HEK293 (cell line): ENCODE measurements at regions not wholly inside any gene's neighbourhood (a gene's known extent, or its start where the extent isn't known, plus 50 kb on each side); places are given as distances from the start of the nearest gene placed in this dataset.

ENCODE experiments used
- CTCF ChIA-PET: fragments of 350-600 bp; formaldehyde crosslinking; extraction: SDS; loops from one replicate; lab custom pipeline; 2021; ENCODE audit warnings: antibody characterized with exemption; lab: Yijun Ruan, JAX
- POLR2A ChIA-PET: fragments of 300-600 bp; formaldehyde crosslinking; extraction: SDS; loops from one replicate; lab custom pipeline; 2020; ENCODE audit warnings: antibody characterized with exemption, inconsistent platforms; lab: Yijun Ruan, JAX
- H3K27ac ChIP-seq: fragments of 200-500 bp; sonication (Bioruptor generic); 2 replicates; pipeline ENCODE4 v1.5.1; 2014; ENCODE audit warnings: low read depth, low read length, control low read depth, inconsistent platforms; ENCODE audit errors: extremely low read depth
- H3K36me3 ChIP-seq, 2 experiments: fragments of 200-500 bp in 1 of 2; sonication (Bioruptor generic) in 1 of 2; 1 replicate in 1 of 2; 2 replicates in 1 of 2; pipeline ENCODE4 v1.5.1; 2014 to 2017; ENCODE audit warnings: inconsistent platforms in 2 of 2, low read length in 2 of 2; ENCODE audit not compliant: control insufficient read depth in 2 of 2, insufficient read depth in 1 of 2
- H3K4me1 ChIP-seq: fragments of 200-500 bp; sonication (Bioruptor generic); 2 replicates; pipeline ENCODE4 v1.5.1; 2014; ENCODE audit warnings: mild to moderate bottlenecking, low read length, inconsistent platforms; ENCODE audit not compliant: control insufficient read depth, insufficient read depth
- H3K4me3 ChIP-seq: 2 replicates; pipeline ENCODE4 v1.5.1; 2011; ENCODE audit warnings: low read depth, mild to moderate bottlenecking, control low read depth, low read length, moderate library complexity
- H3K9me3 ChIP-seq: fragments of 200-500 bp; sonication (Bioruptor generic); 2 replicates; pipeline ENCODE4 v1.5.1; 2014; ENCODE audit warnings: low read depth, low read length, inconsistent platforms; ENCODE audit not compliant: control insufficient read depth, insufficient read depth
- ATF2 ChIP-seq: fragments of 450-650 bp; formaldehyde crosslinking; IDR thresholded peaks from 2 replicates; pipeline ENCODE4 v1.5.1; 2016; ENCODE audit warnings: missing biosample characterization, missing genetic modification characterization, low read depth
- EGR2 ChIP-seq: fragments of 450-650 bp; formaldehyde crosslinking; IDR thresholded peaks from 2 replicates; pipeline ENCODE4 v1.5.1; 2016; ENCODE audit warnings: low read depth, missing biosample characterization, missing genetic modification characterization
- GFI1B ChIP-seq: fragments of 450-650 bp; formaldehyde crosslinking; IDR thresholded peaks from 2 replicates; pipeline ENCODE4 v1.5.1; 2016; ENCODE audit warnings: missing biosample characterization, missing genetic modification characterization
- GLIS2 ChIP-seq: fragments of 450-650 bp; formaldehyde crosslinking; IDR thresholded peaks from 2 replicates; pipeline ENCODE4 v1.5.1; 2016; ENCODE audit warnings: missing biosample characterization, missing genetic modification characterization
- PRDM2 ChIP-seq: fragments of 450-650 bp; formaldehyde crosslinking; IDR thresholded peaks from 2 replicates; pipeline ENCODE4 v1.5.1; 2016; ENCODE audit warnings: missing biosample characterization, missing genetic modification characterization, borderline replicate concordance
- REST ChIP-seq: fragments of 450-650 bp; formaldehyde crosslinking; IDR thresholded peaks from 2 replicates; pipeline ENCODE4 v1.5.1; 2016; ENCODE audit warnings: missing biosample characterization, missing genetic modification characterization
- ZBTB1 ChIP-seq: fragments of 450-650 bp; formaldehyde crosslinking; IDR thresholded peaks from 2 replicates; pipeline ENCODE4 v1.5.1; 2016; ENCODE audit warnings: missing biosample characterization, missing genetic modification characterization
- ZBTB21 ChIP-seq: fragments of 450-650 bp; formaldehyde crosslinking; IDR thresholded peaks from 2 replicates; pipeline ENCODE4 v1.5.1; 2017; ENCODE audit warnings: missing biosample characterization, missing genetic modification characterization
- ZBTB44 ChIP-seq: fragments of 450-650 bp; IDR thresholded peaks from 2 replicates; pipeline ENCODE4 v1.5.1; 2018; ENCODE audit warnings: missing biosample characterization, mild to moderate bottlenecking, missing genetic modification characterization
- ZNF114 ChIP-seq: fragments of 450-650 bp; formaldehyde crosslinking; IDR thresholded peaks from 2 replicates; pipeline ENCODE4 v1.5.0; 2017; ENCODE audit warnings: missing biosample characterization, missing genetic modification characterization
- ZNF239 ChIP-seq: fragments of 450-650 bp; formaldehyde crosslinking; IDR thresholded peaks from 2 replicates; pipeline ENCODE4 v1.5.1; 2016; ENCODE audit warnings: missing biosample characterization, missing genetic modification characterization
- ZNF394 ChIP-seq: fragments of 450-650 bp; formaldehyde crosslinking; IDR thresholded peaks from 2 replicates; pipeline ENCODE4 v1.5.1; 2016; ENCODE audit warnings: missing biosample characterization, missing genetic modification characterization, mild to moderate bottlenecking, moderate library complexity, borderline replicate concordance
- ZNF404 ChIP-seq: fragments of 450-650 bp; formaldehyde crosslinking; IDR thresholded peaks from 2 replicates; pipeline ENCODE4 v1.5.1; 2017; ENCODE audit warnings: missing biosample characterization, missing genetic modification characterization
- ZNF423 ChIP-seq: fragments of 450-650 bp; formaldehyde crosslinking; IDR thresholded peaks from 2 replicates; pipeline ENCODE4 v1.5.1; 2016; ENCODE audit warnings: missing biosample characterization, missing genetic modification characterization
- ZNF473 ChIP-seq: fragments of 450-650 bp; formaldehyde crosslinking; IDR thresholded peaks from 2 replicates; pipeline ENCODE4 v1.5.1; 2017; ENCODE audit warnings: missing biosample characterization, missing genetic modification characterization
- ZNF510 ChIP-seq: fragments of 450-650 bp; formaldehyde crosslinking; IDR thresholded peaks from 2 replicates; pipeline ENCODE4 v1.5.1; 2018; ENCODE audit warnings: mild to moderate bottlenecking, missing genetic modification characterization, missing biosample characterization; ENCODE audit not compliant: insufficient replicate concordance
- ZNF560 ChIP-seq: fragments of 450-650 bp; formaldehyde crosslinking; IDR thresholded peaks from 2 replicates; pipeline ENCODE4 v1.5.1; 2017; ENCODE audit warnings: missing biosample characterization, missing genetic modification characterization, borderline replicate concordance
- ZNF596 ChIP-seq: fragments of 450-650 bp; IDR thresholded peaks from 2 replicates; pipeline ENCODE4 v1.5.0; 2018; ENCODE audit warnings: missing biosample characterization, mild to moderate bottlenecking, missing genetic modification characterization, moderate library complexity
- ZNF600 ChIP-seq: fragments of 450-650 bp; formaldehyde crosslinking; IDR thresholded peaks from 2 replicates; pipeline ENCODE4 v1.5.1; 2016; ENCODE audit warnings: missing biosample characterization, missing genetic modification characterization
- ZNF610 ChIP-seq: fragments of 450-650 bp; formaldehyde crosslinking; IDR thresholded peaks from 2 replicates; pipeline ENCODE4 v1.5.1; 2016; ENCODE audit warnings: missing biosample characterization, missing genetic modification characterization, borderline replicate concordance
- ZNF654 ChIP-seq: fragments of 450-650 bp; formaldehyde crosslinking; IDR thresholded peaks from 2 replicates; pipeline ENCODE4 v1.5.1; 2016; ENCODE audit warnings: low read depth, missing biosample characterization, missing genetic modification characterization
- ZNF785 ChIP-seq: fragments of 450-650 bp; formaldehyde crosslinking; IDR thresholded peaks from 2 replicates; pipeline ENCODE4 v1.5.1; 2016; ENCODE audit warnings: missing biosample characterization, missing genetic modification characterization

- no peak for TF ChIP-seq PRDM2 (tag by site-specific recombination)
Measured at GRCh38 chr4:23425570-23425969, 464.3 kb downstream of the PPARGC1A start (continued).

- Histone ChIP-seq H3K36me3 (no peaks in the 10 kb centered on the region), H3K4me3 (no peak overlapping the region), H3K9me3 (no peaks in the 10 kb centered on the region)
- ChIA-PET CTCF (interaction anchor here (0.6 kb wide), 1 partner anchor 770 kb away, joined by 3 read pairs; no protein-coding TSS in a partner anchor), POLR2A (no interaction called here)
- no peak for TF ChIP-seq ZNF610 (tag by site-specific recombination)
- no peak for TF ChIP-seq ZNF404 (tag by site-specific recombination)
- no peak for TF ChIP-seq EGR2
- TF ChIP-seq ZNF600 (tag by site-specific recombination): no peak
- TF ChIP-seq ZNF654: no peak
- TF ChIP-seq GFI1B (tag by site-specific recombination): no peak
- TF ChIP-seq ZNF510 (tag by site-specific recombination): no peak
- no peak for TF ChIP-seq ZNF114 (tag by site-specific recombination)
- no peak for TF ChIP-seq GLIS2
- no peak for TF ChIP-seq ZBTB1 (tag by site-specific recombination)
- TF ChIP-seq ZNF785 (tag by site-specific recombination): no peak
- TF ChIP-seq ZNF560 (tag by site-specific recombination): no peak
- TF ChIP-seq ZNF473 (tag by site-specific recombination): no peak
- TF ChIP-seq ZNF596 (tag by site-specific recombination): no peak
- no peak for TF ChIP-seq ZNF423 (tag by site-specific recombination)
- no peak for TF ChIP-seq ZNF394 (tag by site-specific recombination)
- no peak for TF ChIP-seq ATF2 (tag by site-specific recombination)
- TF ChIP-seq, all 188 proteins: peak for 0
- H3K4me1 ChIP-seq: no peaks in the 10 kb centered on the region
- H3K27ac ChIP-seq: no peak overlapping the region
Measured at GRCh38 chr4:23423540-23423939, 466.3 kb downstream of the PPARGC1A start.

GRCh38 chr4:23422878-23423277, 467.0 kb downstream of the PPARGC1A start:
- no peak overlapping the region for H3K4me3 ChIP-seq
- H3K36me3 ChIP-seq: no peaks in the 10 kb centered on the region
- no peak overlapping the region for H3K27ac ChIP-seq
- CTCF ChIA-PET: interaction anchor here (0.7 kb wide), 1 partner anchor 32 kb away, joined by 3 read pairs; no protein-coding TSS in a partner anchor
- no peaks in the 10 kb centered on the region for H3K9me3 ChIP-seq
- POLR2A ChIA-PET: no interaction called here
- H3K4me1 ChIP-seq: no peaks in the 10 kb centered on the region
- TF ChIP-seq REST (no peak), ZBTB21 (no peak), ZBTB44 (tag by site-specific recombination) (no peak), ZNF239 (tag by site-specific recombination) (no peak)
